Stimulated activated CD8-positive, alpha-beta memory T cell treated with anti-CD3 and anti-CD28 coated beads, Interleukin-12 subunit alpha, Interleukin-12 subunit beta, amount 100 ng/mL, for 1 hour (primary cell): ENCODE measurements at regions not wholly inside any gene's neighbourhood (a gene's known extent, or its start where the extent isn't known, plus 50 kb on each side); places are given as distances from the start of the nearest gene placed in this dataset.
"Not testable (repeated sequence)": the region's sequence is repeated elsewhere in the genome, so short reads cannot be mapped to it uniquely, and the experiment has no call there.

Experiments
- DNase-seq: peaks from one replicate; pipeline ENCODE4 v3.0.0-alpha.2; 2020; ENCODE audit warnings: low read depth

GRCh38 chr5:87746891-87747377 is 334.2 kb upstream of the CCNH start:
- no peak for DNase-seq

DNA sequence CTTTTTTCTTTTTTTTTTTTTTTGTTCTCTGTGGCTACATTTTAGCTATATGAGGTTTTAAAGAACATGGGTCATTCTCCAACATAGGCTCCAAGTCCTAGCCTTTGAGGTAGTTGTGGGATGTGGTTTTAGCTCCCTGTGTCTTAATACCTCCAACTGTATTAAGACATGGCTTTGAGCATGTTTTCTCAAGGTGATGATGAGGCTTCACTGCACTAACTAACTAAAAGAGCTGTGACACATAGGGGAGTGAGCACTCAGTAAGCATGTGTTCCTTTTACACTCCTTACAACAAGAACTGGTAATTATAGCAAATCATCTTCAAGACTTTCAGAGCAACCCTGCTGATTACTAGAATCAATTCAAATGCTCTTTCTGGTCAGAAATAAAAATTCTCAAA is 333.6 kb upstream of the CCNH start:
- DNase-seq, result no peak

- no peak for DNase-seq
Observed at GRCh38 chr5:87741881-87742280, 329.2 kb upstream of the CCNH start.

GRCh38 chr5:87735923-87736322 is 323.2 kb upstream of the CCNH start:
- DNase-seq, result no peak

DNA sequence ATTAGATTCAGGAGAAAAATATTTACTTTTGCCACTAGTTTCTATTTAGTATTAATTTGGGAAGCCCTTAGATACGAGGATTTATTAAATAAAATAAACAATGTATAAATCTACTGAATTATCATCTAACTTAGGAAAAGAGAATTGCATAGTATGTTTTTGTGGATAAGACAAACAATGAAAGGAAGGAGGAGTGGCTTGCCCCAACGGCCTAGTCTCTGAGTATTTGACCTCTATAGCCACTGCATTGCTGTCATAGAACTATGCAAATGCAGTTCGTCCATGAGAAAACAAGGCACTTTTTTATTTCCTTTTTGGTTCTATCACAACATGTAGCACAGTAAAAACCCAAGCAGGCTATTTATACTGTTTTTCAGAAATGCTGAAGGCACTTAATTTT is 321.2 kb upstream of the CCNH start:
- DNase-seq, result no peak

DNA sequence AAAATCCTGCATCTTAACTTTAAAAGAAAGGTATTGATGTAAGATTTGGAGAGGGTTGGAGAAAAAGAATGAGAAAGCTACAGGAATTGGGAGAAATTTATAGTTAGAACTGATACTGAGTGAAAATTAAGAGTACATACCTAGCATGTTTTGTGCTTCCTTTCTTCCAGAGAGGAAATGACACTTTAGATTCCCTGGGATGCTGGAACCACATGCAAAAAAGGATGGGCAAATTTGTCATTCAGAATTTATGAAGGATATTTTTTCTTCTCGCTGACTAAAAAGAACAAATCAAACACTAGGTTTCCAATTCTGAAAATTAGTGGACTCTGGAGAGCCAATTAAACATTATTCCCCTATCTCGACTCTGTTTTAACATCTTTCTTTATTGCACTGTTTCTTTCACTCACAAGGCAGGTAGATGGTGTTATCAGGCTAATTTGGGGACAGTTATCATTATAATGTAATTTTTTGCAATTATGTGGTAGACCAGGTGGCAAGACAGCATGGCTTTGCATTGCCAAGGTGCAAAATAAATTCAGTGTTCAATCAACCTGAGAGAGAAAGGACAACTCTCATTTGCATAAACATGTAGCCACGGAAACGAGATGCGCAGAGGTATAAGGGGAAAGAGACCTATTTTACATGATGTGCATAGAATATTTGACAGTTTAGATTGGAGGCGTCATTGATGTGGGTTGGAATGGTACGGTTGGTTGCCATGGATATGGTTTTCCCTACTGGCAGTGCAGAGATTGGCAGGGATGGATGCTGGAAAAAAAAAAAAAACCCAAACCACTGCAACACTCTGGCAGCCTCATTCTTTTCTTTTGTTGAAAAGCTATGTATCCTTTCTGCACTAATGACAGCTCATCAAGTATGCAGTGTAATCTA is 320.4 kb upstream of the CCNH start:
- no peak for DNase-seq

DNA sequence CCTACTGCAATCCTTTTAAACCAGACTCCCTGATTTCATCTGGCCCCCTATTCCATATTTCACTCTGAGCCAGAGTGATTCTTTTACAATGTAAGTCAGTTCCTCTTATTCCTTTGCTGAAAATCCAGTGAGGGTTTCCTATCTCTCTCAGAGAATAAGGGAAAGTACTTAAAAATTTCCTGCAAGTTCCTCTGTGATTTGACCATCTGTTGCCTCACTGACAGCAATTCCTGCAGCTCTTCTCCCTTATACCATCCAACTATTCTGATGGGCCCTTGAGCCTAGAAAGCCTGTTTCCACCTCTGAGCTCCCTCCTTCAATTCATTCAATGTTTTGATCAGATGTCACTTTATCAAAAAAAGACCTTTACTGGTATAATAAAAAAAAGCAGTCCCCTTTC is 317.1 kb upstream of the CCNH start:
- DNase-seq, result no peak

DNA sequence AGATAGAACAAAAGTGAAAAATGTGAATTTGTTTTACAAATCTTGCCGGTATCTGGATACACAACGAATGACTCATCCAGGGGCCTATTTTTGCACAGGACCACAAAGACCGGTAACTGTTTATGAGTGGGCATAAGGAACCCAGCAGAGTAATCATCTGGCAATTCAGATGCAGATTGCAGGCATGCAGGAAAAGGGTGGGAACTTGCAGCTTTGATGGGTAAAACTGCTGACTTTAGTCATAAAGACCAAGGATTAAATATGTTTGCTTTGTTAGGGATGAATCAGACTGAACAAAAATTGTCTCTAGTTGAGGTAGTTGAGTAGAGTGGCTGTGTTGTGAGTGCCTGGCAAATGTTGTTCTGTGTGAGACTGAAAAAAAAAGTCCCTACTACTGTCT is 309.6 kb upstream of the CCNH start:
- DNase-seq, result no peak

GRCh38 chr5:87718224-87718925 is 305.6 kb upstream of the CCNH start:
- not testable (repeated sequence) for DNase-seq

GRCh38 chr5:87717761-87718160 is 305.0 kb upstream of the CCNH start:
- DNase-seq, result no peak

- no peak for DNase-seq
Observed at GRCh38 chr5:87705876-87706275, 293.1 kb upstream of the CCNH start.

GRCh38 chr5:87686975-87687374 is 274.2 kb upstream of the CCNH start:
- DNase-seq, result no peak

GRCh38 chr5:87686018-87686417 is 273.3 kb upstream of the CCNH start:
- no peak for DNase-seq

DNA sequence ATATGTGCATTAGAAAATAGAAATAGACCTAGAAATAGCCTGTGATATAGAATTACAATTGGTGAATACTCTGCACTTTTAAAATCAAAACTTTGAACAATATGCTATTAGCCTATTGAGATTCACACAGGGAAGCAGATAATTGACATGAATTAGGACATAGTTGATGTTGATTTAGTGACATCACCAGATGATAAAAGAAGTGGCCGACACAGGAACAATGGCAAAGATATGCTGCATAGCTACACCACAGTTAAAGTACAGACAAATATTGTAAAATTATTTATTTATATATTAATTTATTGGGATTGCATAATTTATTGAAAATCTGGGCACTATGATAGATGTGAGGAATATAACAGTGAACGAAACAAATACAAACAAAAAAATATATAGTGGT is 261.5 kb upstream of the CCNH start:
- no peak for DNase-seq

DNA sequence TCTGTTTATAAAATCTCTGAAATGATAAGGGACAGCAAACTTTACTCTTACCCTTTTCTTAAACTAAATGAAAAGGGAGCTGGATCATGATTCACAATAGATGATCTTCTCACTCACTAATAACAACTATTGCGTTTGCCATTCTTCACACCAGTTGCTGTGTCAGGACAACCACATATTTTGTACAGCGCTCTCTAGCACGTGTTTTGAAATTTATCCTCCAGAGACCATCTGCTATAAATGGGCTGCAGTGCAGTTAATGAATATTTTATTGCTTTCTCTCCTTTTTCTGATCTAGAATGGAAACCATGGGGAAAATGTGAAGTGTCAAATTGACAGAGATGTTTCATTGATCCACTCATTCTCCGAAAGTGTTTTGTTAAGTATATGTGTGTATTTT is 258.4 kb upstream of the CCNH start:
- DNase-seq, result no peak

DNA sequence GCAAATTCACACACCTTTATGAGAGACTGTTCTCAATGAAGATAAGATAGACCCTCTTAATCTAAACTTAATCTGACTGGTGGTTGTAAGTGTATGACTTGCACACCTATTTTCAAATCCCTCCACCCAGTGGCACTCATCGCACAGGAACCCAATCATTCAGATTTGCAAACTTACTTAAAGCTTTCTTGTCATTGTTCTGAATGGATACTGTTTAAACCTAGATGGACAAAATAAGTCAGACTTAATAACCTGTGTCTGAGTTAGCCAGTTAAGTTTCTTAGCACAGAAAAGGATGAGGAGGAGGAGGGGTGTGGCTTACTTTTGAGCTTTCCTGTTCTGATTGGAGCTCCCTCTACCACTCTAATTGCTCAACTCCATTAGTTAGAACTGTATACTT is 252.4 kb upstream of the CCNH start:
- DNase-seq, result no peak

DNA sequence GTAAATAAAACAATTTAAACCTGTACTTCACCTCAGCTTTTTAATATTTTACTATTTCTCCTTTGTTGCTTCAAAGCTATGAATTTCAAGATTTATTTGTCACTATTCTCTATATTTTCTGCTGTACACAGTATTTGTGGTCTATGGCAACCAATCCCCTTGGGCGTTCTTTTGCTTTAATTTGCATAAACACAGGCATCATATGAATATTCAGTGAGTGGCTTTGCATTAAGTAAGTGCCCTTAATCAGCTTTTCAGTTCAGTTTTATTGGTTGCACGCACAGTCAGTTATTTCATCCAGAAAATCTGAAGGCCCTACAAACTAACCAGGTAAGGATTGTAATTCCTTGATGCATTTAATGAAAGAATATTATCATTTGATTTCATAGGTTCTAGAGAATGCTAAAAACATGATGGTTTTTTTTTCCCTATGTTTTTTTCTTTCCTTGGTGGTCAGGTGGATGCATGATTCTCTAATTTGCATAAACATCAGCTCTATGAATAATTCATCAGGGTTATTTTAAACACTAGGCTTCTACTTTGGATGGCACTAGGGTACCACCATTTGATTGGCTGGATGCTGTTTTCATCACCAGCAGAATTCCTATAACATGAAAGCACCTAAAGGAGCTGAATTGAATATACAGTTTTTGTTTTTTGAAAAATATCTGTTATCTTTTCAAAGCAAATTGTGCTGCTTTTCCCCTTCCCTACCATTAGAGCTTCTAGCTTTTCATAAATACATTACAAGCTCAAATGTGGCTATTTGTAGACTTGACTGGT is 249.2 kb upstream of the CCNH start:
- DNase-seq, result no peak

GRCh38 chr5:87653242-87653641 is 240.5 kb upstream of the CCNH start:
- DNase-seq, result no peak

GRCh38 chr5:87650284-87650683 is 237.6 kb upstream of the CCNH start:
- DNase-seq, result no peak

- DNase-seq, result no peak
Observed at GRCh38 chr5:87649455-87649854, 236.7 kb upstream of the CCNH start.

DNA sequence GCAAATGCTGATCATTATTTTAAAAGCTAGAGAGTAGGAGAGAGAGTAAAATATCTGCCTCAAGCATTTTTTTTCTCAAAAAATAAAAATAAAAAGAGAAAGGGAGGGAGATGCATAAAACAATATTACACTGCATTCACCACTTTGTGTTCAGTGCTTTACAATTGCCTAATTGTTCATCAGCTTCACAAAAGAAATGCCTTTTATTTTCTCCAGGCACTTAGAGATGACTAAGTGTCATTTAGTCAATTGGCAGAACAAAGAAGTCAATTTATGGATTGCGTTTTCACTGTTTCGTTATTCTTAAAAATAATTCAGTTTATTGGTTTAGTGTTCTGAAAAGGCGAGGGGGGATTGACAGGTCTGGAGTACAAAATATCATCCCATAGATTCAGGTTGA is 232.5 kb upstream of the CCNH start:
- DNase-seq, result no peak

DNA sequence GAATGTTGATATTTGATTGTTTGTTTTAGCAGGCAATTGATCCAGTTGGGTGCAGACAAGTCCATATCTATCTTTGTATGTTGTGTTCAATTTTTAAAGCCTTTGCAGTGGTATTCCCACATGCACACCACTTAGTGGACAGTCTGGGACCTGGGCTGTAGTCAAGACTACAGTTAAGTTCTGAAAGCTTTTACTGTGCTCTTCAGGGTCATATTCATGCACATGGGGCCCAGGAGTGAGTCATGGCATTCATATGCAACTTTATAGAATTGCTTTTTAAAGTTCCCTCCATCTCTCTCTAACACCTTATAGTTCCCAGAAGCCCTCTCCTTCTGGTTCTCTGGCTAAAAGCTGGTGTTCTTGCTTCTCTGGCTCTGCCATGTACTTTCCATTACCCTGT is 228.2 kb upstream of the CCNH start:
- no peak for DNase-seq

- DNase-seq, result no peak
Observed at GRCh38 chr5:87627363-87627762, 214.6 kb upstream of the CCNH start.
